SK-N-MC (cell line): ENCODE measurements at regions not wholly inside any gene's neighbourhood (a gene's known extent, or its start where the extent isn't known, plus 50 kb on each side); places are given as distances from the start of the nearest gene placed in this dataset.
"Not testable (repeated sequence)": the region's sequence is repeated elsewhere in the genome, so short reads cannot be mapped to it uniquely, and the experiment has no call there.

Source experiments
- DNase-seq: peaks from one replicate; pipeline ENCODE4 v3.0.0-alpha.2; 2011; ENCODE audit warnings: low read depth, low spot score
- H3K27ac ChIP-seq: fragments of 200-600 bp; sonication (generic); 2 replicates; pipeline ENCODE4 v1.5.1; 2016; ENCODE audit warnings: mixed run types
- H3K36me3 ChIP-seq: fragments of 200-600 bp; sonication (generic); 2 replicates; pipeline ENCODE4 v1.6.1; 2017; ENCODE audit warnings: antibody characterized with exemption, low read length, mixed read lengths; ENCODE audit not compliant: insufficient read depth
- H3K4me3 ChIP-seq: fragments of 200-600 bp; sonication (generic); 2 replicates; pipeline ENCODE4 v1.5.1; 2016
- H3K9ac ChIP-seq: fragments of 200-600 bp; sonication (generic); 2 replicates; pipeline ENCODE4 v1.8.0; 2017; ENCODE audit warnings: mixed run types, mixed read lengths; ENCODE audit not compliant: insufficient read length
- H3K9me3 ChIP-seq: fragments of 200-600 bp; sonication (generic); 2 replicates; pipeline ENCODE4 v1.6.1; 2017; ENCODE audit warnings: low read depth, mild to moderate bottlenecking, antibody characterized with exemption, low read length, moderate library complexity, mixed read lengths
- EZH2 ChIP-seq: fragments of 200-600 bp; sonication (generic); IDR thresholded peaks from one replicate; pipeline ENCODE4 v1.6.1; 2017; ENCODE audit warnings: antibody characterized with exemption
- FOXP2 ChIP-seq: optimal IDR thresholded peaks from 2 replicates; pipeline ENCODE3; 2011; ENCODE audit warnings: mild to moderate bottlenecking, moderate library complexity; ENCODE audit not compliant: insufficient read depth; ENCODE audit errors: extremely low read length, control extremely low read depth
- POLR2AphosphoS5 ChIP-seq: IDR thresholded peaks from 2 replicates; pipeline ENCODE4 v1.6.1; 2012; ENCODE audit warnings: mild to moderate bottlenecking, low read depth, low read length, borderline replicate concordance

DNA sequence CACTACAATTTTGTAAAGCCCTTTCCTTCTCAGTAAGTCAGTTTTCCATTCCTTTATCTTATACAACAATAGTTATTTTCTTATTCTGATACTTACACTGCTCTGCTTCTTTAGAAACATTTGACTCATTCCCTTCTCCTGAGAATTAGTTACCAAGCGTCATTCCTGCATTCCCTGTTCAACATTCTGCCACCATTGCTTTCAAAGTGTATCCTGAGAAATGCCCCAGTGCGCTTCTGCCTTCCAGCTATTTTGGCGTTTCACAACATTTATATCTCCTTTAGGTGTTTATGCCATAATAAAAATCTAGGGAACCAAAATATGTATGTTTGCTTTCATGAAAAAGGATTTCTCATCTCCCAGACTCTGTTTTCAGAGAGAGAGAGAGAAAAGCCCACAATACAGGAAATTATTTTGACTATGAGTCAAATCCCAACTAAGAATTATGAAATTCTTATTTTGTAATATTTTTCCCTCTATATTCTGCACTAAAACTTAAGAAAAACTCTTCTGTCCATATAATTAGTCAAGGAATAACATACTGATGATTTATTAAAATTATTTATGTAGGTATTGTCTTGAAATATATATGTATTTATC is 118.2 kb upstream of the RAP2B start:
- no peak overlapping the region for H3K4me3 ChIP-seq
- TF ChIP-seq POLR2AphosphoS5 (no peak), FOXP2 (no peak)
- no peaks in the 10 kb centered on the region for H3K9me3 ChIP-seq
- no peak overlapping the region for H3K9ac ChIP-seq
- H3K36me3 ChIP-seq = no peaks in the 10 kb centered on the region
- no peak overlapping the region for H3K27ac ChIP-seq
- DNase-seq = no peak

DNA sequence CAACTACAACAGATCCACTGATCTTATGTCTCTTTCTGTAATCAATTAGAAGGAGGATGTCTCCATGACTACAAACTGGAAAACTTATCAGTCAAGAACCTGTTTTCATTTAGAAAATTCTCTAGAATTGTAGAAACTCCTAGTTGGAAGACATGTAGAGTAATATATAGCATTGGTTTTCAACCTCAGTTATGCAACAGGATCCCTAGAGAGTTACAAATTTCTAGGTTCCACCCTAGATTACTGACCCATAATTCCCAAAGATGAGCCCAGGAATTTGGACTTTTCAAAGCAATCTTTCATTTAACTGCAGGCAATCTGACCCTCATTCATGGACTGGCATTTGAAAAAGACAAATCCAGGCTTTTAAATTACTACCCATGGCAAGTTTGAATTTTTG is 116.9 kb upstream of the RAP2B start:
- Histone ChIP-seq H3K9me3 (no peaks in the 10 kb centered on the region), H3K4me3 (no peak overlapping the region), H3K9ac (no peak overlapping the region), H3K36me3 (no peaks in the 10 kb centered on the region), H3K27ac (no peak overlapping the region)
- no peak for DNase-seq
- no peak for TF ChIP-seq POLR2AphosphoS5
- no peak for TF ChIP-seq EZH2

DNA sequence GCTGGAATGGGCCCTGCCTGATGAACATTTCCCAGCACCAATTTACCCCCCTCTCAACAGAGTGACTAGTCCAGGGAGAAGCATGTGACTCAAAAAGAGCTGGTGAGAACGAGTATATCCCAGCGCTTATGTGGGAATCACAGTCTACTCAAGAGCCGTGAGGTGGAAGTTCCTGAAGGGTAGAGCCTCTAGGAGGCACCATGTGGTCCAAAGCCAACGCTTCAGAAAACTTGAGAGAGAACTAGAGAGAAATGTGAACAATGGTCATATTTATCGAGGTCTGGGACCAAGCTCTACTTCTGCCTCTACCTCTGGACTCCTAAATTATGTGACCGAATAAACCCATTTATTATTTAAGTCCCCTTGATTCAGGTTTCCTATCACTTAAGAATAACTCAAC is 111.0 kb upstream of the RAP2B start:
- Histone ChIP-seq H3K9ac (no peak overlapping the region), H3K27ac (no peak overlapping the region), H3K4me3 (no peak overlapping the region), H3K36me3 (no peaks in the 10 kb centered on the region), H3K9me3 (no peaks in the 10 kb centered on the region)
- TF ChIP-seq FOXP2 = no peak
- TF ChIP-seq EZH2 = no peak
- no peak for TF ChIP-seq POLR2AphosphoS5
- DNase-seq = no peak

DNA sequence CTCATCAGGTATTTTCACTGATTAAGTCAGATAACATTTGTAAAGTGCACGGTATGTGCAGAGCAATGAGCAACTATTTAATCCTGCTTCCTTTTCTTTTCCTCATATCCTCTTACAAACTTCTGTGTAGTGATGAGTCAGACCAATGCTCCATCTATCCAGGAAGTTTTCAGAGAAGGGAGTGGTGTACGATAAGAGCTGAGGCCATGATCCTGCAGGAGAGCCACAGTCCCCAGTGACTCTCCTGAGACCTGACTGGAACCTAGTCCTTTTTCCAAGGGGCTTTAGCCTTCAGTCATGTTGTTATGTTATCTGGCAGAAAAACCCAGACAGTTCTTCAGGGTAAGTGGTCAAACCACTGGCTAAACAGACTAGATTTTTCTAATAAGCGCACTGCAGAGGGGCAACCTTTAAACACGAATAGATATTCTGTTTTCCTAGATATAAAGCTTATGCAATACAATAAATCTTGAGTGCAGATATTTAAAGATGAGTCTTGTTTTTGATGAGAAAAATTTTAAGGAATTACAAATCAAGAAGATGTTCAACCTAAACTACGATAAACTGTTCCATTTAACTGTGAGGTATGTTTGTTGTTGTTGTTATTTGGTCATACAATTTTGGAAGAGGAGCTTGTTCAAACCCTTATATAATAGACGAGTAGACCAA is 110.5 kb upstream of the RAP2B start:
- no peak for TF ChIP-seq POLR2AphosphoS5
- no peak for TF ChIP-seq FOXP2
- TF ChIP-seq EZH2 = no peak
- no peaks in the 10 kb centered on the region for H3K9me3 ChIP-seq
- H3K4me3 ChIP-seq = no peak overlapping the region
- H3K36me3 ChIP-seq = no peaks in the 10 kb centered on the region
- DNase-seq = no peak
- no peak overlapping the region for H3K9ac ChIP-seq
- no peak overlapping the region for H3K27ac ChIP-seq

DNA sequence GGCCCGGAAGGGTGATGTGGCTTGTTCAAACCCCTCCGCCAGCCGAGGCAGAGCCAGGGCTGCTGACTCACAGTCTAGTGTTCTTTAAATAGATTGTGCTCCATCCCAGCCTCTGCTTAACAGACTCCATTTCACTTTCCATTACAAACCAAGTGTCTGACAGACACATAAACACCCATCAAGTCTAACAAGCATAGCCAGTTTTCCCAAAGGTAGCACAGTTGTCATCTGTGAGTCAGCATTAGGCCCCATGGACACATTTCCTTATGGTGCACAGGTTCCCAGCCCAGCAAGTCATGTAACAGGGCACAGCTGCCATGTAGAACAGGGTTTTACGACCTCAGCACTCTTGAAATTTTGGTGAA is 109.9 kb upstream of the RAP2B start:
- Histone ChIP-seq H3K9me3 (no peaks in the 10 kb centered on the region), H3K9ac (no peak overlapping the region), H3K4me3 (no peak overlapping the region), H3K36me3 (no peaks in the 10 kb centered on the region), H3K27ac (no peak overlapping the region)
- no peak for TF ChIP-seq POLR2AphosphoS5
- TF ChIP-seq EZH2 = no peak
- TF ChIP-seq FOXP2 = no peak
- DNase-seq = no peak

DNA sequence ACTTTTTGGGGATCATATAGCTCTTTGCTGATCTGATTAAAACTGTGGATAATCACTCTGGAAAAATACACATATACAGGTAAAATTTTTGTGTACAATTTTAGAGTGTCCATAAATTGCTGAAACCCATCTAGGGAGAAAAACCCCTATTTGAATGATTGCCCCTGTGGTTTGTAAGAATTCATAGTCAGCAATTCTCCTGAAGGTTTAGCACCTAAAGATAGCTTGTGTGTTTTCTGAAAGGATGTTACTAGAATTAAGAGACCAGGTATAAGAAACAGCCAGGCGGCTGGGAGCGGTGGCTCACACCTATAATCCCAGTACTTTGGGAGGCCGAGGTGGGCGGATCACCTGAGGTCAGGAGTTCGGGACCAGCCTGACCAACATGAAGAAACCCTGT is 106.8 kb upstream of the RAP2B start:
- TF ChIP-seq EZH2 (no peak), POLR2AphosphoS5 (no peak)
- Histone ChIP-seq H3K36me3 (no peaks in the 10 kb centered on the region), H3K27ac (no peak overlapping the region), H3K9ac (no peak overlapping the region), H3K9me3 (no peaks in the 10 kb centered on the region), H3K4me3 (no peak overlapping the region)
- DNase-seq = no peak

DNA sequence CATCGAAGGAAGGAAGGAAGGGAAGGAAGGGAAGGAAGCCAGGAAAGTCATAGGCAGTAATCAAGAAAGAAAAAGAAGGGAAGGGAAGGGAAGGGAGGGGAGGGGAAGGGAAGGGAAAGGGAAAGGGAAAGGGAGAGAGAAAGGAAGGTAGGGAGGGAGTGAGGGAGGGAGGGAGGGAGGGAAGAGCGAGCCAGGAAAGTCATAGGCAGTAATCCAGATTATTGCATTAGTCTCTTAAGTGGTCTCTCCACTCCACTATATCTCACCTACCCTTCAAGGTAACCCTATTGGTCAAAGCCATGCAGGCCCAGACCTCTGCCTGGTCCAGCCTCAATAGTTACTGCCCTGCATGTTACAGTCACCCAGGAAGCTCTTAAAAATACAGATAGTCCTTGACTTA is 106.2 kb upstream of the RAP2B start:
- H3K27ac ChIP-seq = no peak overlapping the region
- H3K9ac ChIP-seq = no peak overlapping the region
- no peaks in the 10 kb centered on the region for H3K9me3 ChIP-seq
- H3K36me3 ChIP-seq = no peaks in the 10 kb centered on the region
- TF ChIP-seq FOXP2 = no peak
- no peak for DNase-seq
- no peak overlapping the region for H3K4me3 ChIP-seq

DNA sequence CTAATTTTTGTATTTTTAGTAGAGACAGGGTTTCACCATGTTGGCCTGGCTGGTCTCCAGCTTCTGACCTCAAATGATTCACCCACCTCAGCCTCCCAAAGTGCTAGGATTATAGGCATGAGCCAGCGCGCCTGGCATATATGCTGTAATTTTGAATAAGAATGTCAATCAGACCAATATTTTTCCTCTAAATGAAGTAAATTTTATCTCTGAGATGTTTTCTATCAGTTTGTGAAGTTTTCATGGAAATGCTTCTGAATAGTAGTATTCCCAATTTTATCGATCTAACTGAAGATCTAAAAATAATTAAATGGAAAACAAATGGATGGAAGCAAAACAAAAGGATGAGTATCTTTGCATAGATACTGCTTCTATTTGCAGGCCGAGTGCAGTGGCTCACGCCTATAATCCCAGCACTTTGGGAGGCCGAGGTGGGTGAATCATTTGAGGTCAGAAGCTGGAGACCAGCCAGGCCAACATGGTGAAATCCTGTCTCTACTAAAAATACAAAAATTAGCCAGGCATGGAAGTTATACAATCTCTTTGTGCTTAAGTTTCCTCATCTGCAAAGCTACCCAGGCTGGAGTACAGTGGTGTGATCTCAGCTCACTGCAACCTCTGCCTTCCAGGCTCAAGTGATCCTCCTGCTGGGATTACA is 103.9 kb upstream of the RAP2B start:
- H3K27ac ChIP-seq, DNase-seq, H3K9ac ChIP-seq, H3K9me3 ChIP-seq, H3K4me3 ChIP-seq, H3K36me3 ChIP-seq: not testable (repeated sequence)

DNA sequence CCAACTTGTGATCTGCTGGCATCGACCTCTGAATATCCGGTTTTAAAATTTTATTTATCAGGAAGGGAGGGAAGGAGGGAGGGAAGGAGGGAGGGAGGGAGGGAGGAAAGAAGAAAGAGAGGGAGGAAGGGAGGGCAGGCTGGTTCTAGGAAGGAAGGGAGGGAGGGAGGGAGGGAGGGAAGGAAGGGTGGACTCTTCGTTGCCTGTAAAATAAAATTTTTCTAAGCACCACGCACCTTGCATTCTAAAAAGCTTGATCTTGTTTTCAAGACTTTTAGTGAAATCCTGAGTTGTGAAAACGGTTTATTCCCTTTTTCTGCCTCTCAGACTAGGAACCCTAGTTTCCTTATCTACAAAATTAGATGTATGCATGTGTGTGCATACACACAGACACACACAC is 101.7 kb upstream of the RAP2B start:
- DNase-seq = no peak
- no peak overlapping the region for H3K27ac ChIP-seq
- H3K4me3 ChIP-seq = no peak overlapping the region
- no peaks in the 10 kb centered on the region for H3K36me3 ChIP-seq
- TF ChIP-seq POLR2AphosphoS5 = no peak
- TF ChIP-seq FOXP2 = no peak
- no peak for TF ChIP-seq EZH2
- H3K9me3 ChIP-seq = no peaks in the 10 kb centered on the region
- no peak overlapping the region for H3K9ac ChIP-seq
